Fibroblast of skin of left biceps (primary cell): ENCODE measurements at regions not wholly inside any gene's neighbourhood (a gene's known extent, or its start where the extent isn't known, plus 50 kb on each side); places are given as distances from the start of the nearest gene placed in this dataset.

Experiments used
- DNase-seq, 2 experiments: peaks; one replicate each; pipeline ENCODE4 v3.0.0-alpha.2; 2013; ENCODE audit warnings: low read depth in 2 of 2

- DNase-seq, result peak; percentile 9 to 12
Observed at GRCh38 chr3:107063351-107063750, 313.9 kb upstream of the CCDC54 start.

- peak; percentile 56 to 66 for DNase-seq
Observed at GRCh38 chr3:107064405-107065060, 312.7 kb upstream of the CCDC54 start.

GRCh38 chr3:107065094-107065861 is 312.0 kb upstream of the CCDC54 start:
- DNase-seq, result no peak

- DNase-seq, result no peak
Observed at GRCh38 chr3:107067421-107067820, 309.8 kb upstream of the CCDC54 start.

- peak; percentile 89 to 91 for DNase-seq
Observed at GRCh38 chr3:107068980-107069379, 308.3 kb upstream of the CCDC54 start.

GRCh38 chr3:107076946-107077345 is 300.3 kb upstream of the CCDC54 start:
- DNase-seq, result no peak

- DNase-seq, result no peak
Observed at GRCh38 chr3:107077391-107077790, 299.8 kb upstream of the CCDC54 start.

- peak; percentile 13 to 15 for DNase-seq
Observed at GRCh38 chr3:107082527-107082926, 294.7 kb upstream of the CCDC54 start.

GRCh38 chr3:107085261-107085660 is 292.0 kb upstream of the CCDC54 start:
- no peak for DNase-seq

GRCh38 chr3:107092121-107092520 is 285.1 kb upstream of the CCDC54 start:
- no peak for DNase-seq

- no peak for DNase-seq
Observed at GRCh38 chr3:107098864-107099263, 278.4 kb upstream of the CCDC54 start.

- DNase-seq, result no peak
Observed at GRCh38 chr3:107100137-107100536, 277.1 kb upstream of the CCDC54 start.

GRCh38 chr3:107100573-107100972 is 276.7 kb upstream of the CCDC54 start:
- DNase-seq, result no peak

- no peak for DNase-seq
Observed at GRCh38 chr3:107103786-107104185, 273.5 kb upstream of the CCDC54 start.

- DNase-seq, result no peak
Observed at GRCh38 chr3:107106316-107106715, 270.9 kb upstream of the CCDC54 start.

GRCh38 chr3:107106907-107107306 is 270.3 kb upstream of the CCDC54 start:
- DNase-seq, result no peak

- no peak for DNase-seq
Observed at GRCh38 chr3:107110596-107111305, 266.5 kb upstream of the CCDC54 start.

- no peak for DNase-seq
Observed at GRCh38 chr3:107111872-107112271, 265.4 kb upstream of the CCDC54 start.

- DNase-seq, result no peak
Observed at GRCh38 chr3:107112356-107112755, 264.9 kb upstream of the CCDC54 start.

- no peak for DNase-seq
Observed at GRCh38 chr3:107116251-107116650, 261.0 kb upstream of the CCDC54 start.

- DNase-seq, result no peak
Observed at GRCh38 chr3:107117156-107117555, 260.1 kb upstream of the CCDC54 start.

- DNase-seq, result peak; percentile 56 to 59
Observed at GRCh38 chr3:107117922-107118536, 259.2 kb upstream of the CCDC54 start.
